Retina (tissue), 1 donor: ENCODE measurements at regions not wholly inside any gene's neighbourhood (a gene's known extent, or its start where the extent isn't known, plus 50 kb on each side); places are given as distances from the start of the nearest gene placed in this dataset.
A peak's percentile ranks its signal among the peaks of the same experiment; 100 is the strongest.

Source experiments
- DNase-seq: peaks from one replicate; pipeline ENCODE4 v3.0.0-alpha.2; 2016

DNA sequence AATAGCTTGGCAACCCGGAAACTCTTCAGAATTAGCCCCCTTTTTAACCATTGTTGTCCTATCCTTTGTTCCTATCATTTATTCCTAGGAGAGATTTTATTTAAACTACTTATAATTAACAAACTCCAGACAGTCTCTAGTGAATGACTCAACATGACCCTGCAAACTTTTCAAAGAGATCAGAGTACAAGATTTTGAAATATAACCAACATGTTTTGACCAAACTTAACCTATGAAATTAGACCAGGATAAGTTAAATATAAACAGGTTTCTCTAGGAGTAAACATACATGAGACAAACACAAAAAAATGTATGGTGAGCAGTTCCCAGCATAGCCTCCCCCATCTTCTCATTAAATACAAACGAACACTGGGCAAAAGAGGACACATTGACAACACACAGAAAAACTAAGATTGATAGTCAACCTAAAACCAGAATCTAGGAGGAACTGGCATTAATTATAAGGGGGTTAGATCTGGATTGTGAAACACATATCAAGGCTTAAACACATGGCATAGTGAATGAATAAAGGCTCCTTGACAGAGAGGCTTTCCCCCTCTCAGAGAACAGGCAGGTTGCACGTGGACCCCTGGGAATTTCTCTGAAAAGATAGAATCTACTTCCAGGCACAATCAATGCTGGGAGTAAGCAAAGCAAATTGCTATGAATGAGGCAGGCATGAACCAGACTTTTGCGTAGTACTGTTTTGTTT lies 284.1 kb downstream of the IRS1 start:
- no peak for DNase-seq

DNA sequence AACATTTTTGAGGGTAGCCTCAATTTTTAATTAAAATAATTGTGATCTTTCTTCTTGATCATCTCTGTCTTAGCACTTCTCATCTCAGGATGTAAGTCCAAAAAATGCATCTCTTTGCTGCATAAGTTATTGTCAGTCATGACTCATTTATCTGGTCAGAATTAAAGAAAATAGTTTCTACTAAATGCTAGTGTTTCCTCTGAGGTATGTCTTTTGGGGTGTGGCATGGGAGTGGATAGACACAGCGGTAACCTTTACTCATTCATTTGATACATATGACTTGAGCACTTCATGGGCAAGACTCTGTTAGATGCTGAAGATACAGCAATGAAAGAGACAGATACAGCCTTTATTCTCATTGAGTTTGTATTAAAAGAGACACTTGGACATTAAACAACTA lies 284.7 kb downstream of the IRS1 start:
- DNase-seq, result no peak

DNA sequence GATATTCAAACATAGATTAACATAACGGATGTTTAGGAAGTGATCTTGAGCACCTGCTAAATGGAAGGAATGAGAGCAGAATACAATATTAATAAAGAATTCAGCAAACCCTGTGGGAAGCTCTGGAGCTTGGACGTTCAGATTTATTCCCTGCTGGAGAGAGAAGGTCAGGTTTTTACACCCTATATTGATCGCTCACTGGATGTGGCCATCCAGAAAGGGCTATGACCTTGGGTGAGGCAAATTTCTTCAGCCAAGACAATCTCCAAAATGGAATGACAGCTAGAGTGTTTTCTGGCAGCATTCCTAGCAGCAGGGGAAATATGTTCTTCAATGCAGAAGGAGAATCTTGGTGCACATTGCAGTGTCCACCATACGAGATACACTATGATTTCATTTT lies 288.3 kb downstream of the IRS1 start:
- DNase-seq, result no peak

DNA sequence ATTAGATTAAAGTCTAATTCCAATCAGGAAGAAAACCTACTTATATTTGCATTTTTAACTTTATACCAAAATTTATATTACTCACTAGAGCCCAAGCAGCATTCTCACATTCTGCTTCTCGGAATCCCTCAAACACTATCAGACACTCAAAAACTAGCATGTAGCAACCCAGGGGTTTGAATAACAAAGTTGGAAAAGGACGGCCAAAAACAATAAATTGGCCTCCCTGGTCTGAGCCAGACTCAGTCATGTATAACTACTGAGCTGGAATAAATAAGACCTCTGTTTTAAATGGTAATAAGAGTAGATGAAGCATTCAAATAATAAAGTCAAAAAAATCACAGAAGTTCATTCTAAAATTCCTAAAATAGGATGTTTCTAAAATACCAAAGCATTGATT lies 290.9 kb downstream of the IRS1 start:
- no peak for DNase-seq

DNA sequence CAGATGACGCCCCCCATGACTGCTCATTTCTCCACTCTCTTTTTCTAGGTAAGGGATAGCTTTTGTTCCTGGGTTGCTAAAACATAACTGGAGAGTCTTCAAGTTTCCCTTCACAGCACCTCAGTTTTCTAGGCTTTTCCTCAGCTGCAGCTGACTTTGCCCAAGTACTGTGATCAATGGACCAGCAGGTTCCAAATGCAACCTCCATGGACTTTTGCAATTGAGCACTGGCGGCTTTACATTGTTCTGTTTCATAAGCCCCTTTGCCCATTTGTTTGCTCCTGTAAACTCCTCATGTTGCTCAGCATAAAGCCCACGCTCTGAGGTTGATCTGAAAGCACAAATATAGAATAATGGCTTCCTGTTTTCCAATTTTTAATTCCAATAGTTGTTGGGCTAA lies 291.6 kb downstream of the IRS1 start:
- no peak for DNase-seq

DNA sequence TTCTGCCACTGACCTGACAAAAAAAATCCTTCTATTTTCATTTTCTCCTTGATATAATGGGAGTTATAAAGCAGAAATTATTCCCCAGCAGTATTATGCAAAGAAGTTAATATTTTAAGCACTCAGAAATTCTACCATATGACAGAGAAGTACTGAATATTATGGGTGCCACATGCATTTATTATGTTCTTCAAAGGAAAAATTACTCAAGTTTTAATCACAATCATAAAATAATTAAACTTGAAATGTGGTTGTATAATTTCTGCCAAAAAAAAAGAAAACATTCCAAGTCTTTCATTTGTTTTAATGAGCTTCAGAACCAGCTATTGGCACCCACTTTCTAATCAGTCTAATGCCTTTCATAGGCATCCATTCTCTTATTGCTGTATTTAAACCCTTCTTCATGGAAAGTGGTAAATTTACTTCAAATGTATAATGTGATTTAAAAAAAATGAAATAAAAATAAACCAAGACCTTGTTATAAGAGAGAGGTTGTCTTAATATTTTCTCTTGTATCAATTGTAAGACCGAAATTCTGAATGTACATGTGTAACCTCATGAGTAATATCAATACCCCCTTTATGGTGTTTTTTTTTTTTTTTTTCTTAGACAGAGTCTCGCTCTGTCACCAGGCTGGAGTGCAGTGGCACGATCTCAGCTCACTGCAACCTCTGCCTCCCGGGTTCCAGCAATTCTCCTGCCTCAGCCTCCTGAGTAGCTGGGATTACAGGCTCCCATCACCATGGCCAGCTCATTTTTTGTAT lies 302.3 kb downstream of the IRS1 start:
- DNase-seq, result no peak

DNA sequence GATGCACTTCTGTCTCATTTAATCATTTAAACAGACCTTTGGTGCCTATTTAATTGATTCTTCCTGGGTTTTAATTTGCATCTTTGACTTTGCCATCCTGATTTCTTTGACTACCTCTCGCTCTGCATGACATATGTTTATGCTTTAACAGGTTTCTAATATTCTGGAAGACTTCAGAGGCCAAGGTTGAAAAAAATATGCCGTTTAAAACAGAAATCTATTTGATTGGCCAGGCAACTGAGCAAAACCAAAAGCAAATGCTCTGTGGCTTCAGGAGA lies 303.4 kb downstream of the IRS1 start:
- no peak for DNase-seq

DNA sequence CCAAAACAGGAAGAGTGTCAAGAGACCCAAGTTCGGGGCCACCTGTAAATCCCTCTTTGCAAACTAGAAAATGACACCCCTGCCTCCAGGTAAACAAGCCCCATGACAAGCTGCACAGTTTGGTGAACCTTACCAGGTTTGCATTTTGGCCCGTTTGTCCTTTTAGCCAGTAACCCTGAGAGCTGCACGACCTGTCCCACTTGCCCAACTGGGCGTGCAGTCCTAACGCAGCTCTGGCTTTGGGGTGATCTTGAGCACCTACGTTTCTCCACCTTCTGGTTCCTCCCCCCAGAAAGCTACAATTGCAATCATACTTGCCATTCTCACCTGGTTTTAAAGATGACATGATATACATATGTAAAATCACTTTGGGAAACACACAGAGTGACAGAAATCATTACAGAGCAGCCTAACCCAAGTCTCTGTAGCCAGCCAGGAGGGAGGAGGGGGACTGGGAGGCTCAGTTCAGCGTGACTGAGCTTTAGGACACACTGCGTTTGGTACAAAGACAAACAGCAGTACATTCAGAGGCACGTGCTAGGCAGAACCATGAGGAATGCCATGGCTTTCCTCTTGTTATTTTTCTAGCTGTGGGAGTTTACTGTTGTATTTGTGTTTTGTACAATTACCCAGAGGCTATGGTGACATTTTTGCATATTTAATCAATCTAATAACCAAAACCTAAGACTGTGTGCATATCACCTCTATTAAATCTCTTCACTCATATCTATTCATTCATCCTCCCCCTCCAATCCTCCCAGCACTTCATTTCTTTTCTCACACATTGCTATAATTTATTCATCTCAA lies 304.0 kb downstream of the IRS1 start:
- peak; percentile 63 for DNase-seq

DNA sequence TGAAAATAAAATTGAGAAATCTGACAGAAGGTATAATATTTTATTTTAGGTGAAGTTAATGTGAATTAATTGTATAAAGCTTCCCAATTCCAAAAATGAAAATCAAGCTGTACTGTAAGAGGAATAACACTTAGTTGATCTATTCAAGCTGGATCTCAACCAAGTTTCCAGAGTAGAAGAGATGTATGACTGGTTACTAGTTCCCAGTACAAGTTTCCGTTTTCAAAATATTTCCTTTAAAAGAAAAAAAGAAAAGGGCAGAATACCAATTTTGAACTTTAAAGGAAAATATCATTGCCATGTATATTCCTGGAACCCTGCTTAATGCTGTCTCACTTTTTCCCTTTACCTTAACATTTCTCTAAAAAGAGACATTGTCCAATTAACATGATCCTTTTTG lies 308.5 kb downstream of the IRS1 start:
- no peak for DNase-seq

DNA sequence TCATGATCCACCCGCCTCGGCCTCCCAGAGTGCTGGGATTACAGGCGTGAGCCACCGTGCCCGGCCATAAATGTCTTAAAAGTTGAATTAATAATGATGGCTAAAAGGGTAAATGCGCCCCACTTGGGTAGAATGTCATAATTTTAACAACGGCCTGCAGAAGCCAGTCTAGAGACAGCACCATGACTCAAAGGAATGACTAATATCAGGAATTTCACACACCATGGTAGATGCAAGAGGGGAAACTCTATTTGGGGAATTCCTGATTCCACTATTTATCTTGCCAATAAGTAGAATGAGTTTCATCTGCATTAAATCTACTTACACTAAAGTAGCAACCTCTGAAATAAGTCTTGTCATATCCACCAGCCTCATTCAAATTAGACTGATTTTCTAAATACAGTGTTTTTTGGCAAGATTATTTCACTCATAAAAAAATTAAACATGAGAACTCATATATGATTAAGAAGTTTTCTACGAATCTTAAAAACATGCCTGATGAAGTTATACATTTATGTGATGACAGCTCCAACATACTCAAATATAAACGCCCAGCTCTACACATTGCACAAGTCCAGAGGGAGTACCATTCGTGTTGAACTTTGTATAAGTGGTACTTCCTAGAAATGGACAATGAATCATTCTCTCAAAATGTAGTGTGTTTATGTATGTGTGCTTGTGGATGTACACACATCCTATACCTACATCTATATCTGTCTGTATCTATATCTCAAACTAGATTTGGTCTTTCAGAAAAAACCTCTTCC lies 309.7 kb downstream of the IRS1 start:
- no peak for DNase-seq

DNA sequence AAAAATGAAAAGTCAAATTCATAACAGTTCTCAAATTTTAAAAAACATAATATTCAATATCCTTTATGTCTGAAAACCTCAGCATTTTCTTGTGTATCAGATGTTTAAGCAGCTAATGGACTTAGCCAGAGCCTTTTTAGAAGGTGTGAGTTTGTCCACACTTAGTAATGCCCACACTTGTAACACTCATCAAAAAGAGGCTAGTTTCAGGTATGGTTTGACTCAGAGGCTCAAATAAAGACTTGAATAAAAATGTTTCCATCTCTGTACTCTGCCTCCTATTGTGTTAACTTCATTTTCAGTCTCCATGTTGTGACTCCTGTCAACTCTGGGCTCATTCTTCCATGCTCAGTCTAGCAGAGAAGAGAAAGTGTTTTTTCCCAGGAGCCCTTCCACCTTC lies 311.6 kb downstream of the IRS1 start:
- no peak for DNase-seq

DNA sequence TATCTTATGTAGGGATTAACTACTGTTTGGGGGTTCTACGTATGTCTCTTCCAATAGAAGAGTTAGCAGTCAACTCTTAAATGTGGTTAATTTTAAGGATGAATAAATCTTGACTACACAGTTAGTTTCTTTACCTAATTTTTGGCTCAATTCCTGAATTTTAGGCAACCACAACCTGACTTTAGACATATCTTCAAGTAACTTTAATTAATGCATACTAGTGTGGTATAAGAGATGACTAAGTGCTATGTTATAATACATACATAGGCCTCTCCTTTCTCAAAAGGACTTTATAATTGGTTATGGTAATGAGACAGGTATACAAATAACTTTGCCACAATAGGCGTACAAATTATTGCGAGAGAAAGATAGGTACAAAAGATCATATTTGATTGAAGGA lies 312.0 kb downstream of the IRS1 start:
- no peak for DNase-seq

DNA sequence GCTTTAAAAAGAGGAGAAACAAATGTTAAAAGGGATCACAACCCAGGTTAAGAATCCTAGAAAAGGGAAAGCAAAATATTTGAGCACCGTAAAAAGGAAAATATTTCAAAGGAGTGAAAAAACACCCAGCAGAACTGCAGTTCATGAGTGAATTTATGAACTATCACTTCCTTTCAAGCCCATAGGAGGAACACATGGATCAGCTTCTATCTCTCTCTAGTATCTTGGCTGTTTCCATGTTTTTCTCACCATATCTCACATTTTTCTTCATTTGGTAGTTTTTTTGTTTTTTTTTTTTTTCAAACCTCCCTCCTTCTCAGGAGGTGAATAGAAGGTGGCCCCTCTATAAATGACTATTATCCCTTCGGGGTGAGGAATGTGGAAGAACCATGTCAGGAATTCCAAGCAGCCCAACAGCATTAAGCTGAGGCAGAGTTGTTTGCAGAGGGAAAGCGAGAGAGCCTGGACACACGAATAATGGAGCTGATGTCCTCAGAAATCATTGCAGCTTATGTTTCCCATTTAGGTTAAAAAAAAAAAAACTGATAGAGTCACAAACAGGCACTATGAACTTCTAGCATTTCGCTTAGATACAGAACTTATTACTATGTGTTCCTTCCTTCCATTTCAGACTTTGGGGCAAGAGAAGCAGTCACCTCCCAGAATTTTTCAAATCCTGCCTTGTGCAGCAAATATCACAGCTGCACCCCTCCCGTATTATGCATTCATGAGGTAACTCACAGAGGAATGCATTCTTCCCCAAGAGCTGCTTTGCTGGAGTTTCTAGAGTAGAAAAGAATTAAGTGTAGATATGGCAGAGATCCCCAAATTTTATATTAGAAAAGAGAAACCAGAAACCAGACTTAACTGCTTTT lies 315.6 kb downstream of the IRS1 start:
- DNase-seq, result no peak

DNA sequence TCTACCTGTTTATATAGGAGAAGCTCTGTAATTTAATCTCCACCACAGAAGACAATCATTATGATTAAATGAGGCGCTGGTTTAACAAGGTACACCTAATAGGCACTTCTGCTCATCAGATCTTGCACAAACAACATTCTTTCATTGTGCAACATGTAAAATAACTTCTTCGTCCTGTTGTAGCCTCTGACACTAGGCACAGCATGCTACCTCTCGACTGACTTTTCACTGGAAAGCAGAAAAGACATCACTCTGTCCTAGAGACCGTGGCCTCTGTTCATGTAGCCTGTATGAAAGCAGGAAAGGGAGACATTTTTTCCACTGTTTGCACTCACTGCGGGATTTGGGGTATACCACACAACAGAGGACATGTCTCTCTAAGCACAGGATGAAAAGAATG lies 316.5 kb downstream of the IRS1 start:
- no peak for DNase-seq

DNA sequence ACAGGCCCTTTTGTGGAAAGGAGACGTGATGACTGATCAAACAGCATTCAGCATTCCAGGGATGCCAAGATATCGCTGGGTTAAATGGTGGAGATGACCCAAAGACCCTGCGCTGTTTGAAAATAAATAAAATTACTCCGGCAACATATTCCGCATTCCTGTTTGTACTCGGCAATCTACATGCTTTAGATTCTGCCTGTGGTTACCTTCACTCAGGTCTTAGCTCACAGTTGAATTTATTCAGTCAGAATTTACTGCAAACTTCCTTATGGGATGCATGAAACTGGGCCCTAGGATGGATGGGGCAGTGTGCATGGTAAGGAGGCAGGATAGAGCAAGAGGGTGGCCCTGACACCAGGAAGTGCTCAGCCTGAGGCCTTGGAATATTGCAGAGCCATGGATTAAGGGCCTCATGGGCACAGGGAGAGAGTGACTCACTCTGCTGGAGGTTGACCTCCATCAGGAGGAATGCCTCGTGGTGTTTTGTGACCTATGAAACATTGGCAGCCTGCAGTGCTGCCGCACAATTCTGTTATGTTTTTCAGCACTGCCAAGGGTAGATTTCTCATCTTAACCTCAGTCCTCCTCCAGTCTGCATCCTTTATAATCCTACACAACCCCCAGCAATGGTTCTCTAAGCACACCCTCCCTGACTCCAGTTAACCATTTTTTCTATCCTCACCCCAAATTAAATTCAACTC lies 321.4 kb downstream of the IRS1 start:
- peak; percentile 19 for DNase-seq

DNA sequence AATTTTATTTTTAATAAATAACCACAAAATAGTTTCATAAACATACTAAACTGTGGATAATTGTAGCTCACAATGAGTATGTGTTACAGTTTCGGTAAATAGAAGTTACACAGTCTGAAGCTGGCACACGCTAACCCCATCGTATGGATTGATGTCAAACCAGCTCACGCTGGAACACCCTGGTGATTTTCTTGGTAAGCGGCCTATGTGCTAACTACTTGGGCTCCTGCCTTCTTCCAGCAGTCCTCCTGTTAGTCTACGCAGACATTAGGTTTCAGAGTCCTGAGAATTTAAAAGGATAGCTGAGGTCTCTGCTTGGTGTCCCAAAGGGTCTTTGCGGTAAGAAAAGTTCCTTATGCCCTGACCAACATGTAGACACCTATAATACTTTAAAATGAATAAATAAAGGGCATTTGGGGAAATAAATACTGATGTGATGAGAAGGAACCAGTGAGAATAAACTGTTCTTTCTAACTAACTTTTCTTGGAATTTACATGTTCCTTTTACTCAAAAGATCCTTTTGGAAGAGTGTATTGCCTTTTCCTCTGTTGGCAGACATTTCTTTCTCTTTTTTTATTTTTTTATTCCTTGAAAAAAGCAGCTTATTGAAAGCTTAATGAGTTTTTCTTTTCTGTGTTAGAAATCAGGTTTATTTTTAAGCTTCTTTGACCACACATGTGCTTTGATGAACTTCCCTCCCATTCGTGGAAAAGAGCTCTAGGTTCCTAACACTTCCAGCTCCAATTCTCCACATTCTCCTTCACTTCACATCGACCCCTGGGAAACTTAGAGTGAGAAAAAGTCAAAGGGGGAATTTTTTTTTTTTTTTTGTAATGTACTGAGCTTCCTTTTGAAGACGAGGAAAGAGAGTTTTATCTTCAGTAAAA lies 322.2 kb downstream of the IRS1 start:
- no peak for DNase-seq

DNA sequence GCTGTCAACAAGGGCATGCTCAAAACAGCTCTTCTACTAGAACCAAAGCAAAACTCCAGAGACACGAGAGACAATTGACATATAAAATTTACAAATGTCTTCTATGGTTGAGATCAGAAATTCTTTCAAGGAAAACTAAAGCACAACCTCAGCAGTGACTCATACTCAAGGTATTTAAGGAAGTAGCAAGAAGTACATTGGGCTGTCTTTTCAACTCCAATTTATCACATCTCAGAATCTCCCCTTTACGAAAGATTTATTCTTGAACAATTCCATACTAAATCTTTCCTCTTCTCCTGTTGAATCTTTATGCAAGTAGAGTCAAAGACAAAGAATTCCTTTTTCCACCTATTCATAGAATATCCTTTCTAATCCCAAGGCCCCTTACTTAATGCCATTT lies 324.0 kb downstream of the IRS1 start:
- no peak for DNase-seq

DNA sequence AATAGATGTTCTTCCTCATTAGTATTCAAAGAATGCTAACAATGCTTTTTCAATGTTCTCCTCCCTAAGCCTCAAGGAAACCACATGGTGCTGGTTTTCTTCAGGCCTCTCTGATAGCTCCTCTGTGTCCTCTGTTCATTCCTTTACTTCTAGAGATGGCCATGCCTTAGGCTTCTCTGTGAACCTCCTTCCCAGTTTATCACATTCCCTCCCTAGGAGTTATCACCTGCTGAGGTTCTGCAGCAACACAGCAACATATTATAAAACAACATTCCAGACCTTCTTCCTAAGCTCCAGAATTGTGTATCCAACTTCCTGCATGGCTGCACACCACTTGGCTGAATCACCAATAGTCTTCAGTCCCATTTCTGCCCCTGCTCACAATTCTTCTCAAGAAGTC lies 325.5 kb downstream of the IRS1 start:
- DNase-seq, result no peak

DNA sequence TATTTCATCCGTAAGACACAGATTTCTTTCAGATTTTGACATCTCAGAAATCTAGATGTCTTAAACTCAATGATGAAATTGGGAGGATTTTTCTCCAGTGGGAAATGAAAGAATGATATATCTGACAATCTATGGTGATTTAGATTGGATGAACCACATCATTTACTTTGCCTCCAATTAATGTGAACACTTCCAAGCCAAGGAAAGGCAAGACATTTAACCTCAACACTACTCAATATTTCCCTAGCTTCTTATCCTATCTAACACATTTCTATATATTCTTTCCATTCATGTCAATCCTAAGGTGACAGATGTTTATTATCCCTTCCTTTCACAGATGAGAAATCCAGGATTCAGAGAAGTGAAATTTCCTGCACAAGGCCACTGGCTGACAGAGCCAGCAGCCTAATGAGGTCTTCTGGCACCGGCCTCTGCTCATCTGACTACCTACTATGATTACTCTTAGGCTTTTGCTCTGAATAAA lies 327.6 kb downstream of the IRS1 start:
- no peak for DNase-seq

DNA sequence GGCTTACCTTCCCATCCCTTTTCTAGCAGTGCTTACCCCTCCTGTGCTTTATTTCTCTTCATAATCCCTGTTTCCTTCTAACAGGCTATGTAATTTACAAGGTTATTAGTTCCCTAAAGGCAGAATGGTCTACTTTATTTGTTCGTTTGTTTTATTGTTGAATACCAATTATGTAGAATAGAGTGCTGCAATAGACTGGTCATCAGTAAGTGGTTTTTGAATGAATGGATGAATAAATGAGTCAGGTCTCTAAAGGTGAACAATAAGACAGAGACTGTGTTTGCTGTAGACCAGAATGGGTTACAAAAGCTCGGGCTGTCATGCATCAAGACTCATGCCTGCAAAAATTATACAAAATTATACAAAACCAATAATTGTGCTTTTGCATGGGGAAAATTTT lies 332.0 kb downstream of the IRS1 start:
- DNase-seq, result no peak
